T-helper 1 cell treated with Interleukin-12 subunit alpha and Interleukin-12 subunit beta and Interleukin-4 antibody, amounts not matched to agents 30 μg/mL and 1 μg/mL, for 36 hours (primary cell): ENCODE measurements at regions not wholly inside any gene's neighbourhood (a gene's known extent, or its start where the extent isn't known, plus 50 kb on each side); places are given as distances from the start of the nearest gene placed in this dataset.
"Not testable (repeated sequence)": the region's sequence is repeated elsewhere in the genome, so short reads cannot be mapped to it uniquely, and the experiment has no call there.

Source experiments
- H3K27ac Mint-ChIP-seq: one replicate; pipeline ENCODE4 v1.8.0; 2021; ENCODE audit warnings: mild to moderate bottlenecking, mixed read lengths
- H3K27me3 Mint-ChIP-seq: one replicate; pipeline ENCODE4 v1.8.0; 2021; ENCODE audit warnings: low read depth, mixed read lengths
- H3K36me3 Mint-ChIP-seq: one replicate; pipeline ENCODE4 v1.8.0; 2021; ENCODE audit warnings: low read depth, mixed read lengths
- H3K4me1 Mint-ChIP-seq: one replicate; pipeline ENCODE4 v1.8.0; 2021; ENCODE audit warnings: low read depth, mixed read lengths
- H3K4me3 Mint-ChIP-seq: one replicate; pipeline ENCODE4 v1.8.0; 2021; ENCODE audit warnings: mild to moderate bottlenecking, moderate library complexity, mixed read lengths
- H3K9me3 Mint-ChIP-seq: one replicate; pipeline ENCODE4 v1.8.0; 2021; ENCODE audit warnings: mixed read lengths

DNA sequence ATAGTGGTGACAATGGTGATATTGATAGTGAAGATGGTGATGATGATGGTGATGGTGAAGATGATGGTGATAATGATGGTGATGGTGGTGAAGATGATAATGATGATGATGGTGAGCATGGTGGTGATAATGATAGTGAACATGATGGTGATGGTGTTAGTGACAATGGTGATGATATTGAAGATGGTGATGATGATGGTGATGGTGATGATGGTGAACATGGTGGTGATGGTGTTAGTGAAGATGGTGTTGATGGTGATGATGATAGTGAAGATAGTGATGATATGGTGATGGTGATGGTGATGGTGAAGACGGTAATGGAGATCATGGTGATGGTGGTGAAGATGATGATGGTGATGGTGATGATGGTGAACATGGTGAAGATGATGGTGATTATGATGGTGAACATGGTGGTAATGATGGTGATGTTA lies 259.2 kb downstream of the MATN1 start:
- Mint-ChIP-seq H3K36me3 (no peaks in the 10 kb centered on the region), H3K4me3 (no peak overlapping the region), H3K27ac (no peak overlapping the region), H3K4me1 (no peaks in the 10 kb centered on the region), H3K27me3 (no peaks in the 10 kb centered on the region), H3K9me3 (no peaks in the 10 kb centered on the region)

DNA sequence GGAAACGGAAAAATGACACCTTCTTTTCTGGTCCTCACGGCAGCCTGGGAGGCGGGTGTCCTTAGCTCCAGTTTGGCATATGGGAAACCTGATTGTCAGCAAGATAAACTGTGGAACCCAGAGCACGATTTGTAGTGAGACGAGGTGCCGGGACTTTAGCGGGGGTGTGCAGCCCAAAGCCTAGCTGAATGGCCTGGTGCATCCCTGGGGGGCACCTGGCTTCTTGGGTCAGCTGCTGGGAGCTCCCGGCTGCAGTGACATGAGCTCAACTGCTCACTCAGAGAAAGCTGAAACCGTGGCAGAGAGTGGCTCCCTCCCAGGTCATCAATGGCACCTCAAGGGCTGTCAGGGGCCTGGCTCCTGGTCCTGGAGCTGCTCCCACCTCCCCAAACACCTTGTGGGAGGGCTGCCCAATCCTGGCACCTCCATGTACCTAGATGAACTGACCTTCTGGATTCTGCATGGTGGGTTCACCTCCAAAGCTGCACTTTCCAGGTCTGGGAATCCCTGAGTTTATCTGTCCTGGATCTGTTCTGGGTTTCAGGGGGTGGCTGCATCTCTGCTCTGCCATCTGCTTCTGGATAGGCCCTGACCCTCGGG lies 260.5 kb downstream of the MATN1 start:
- Mint-ChIP-seq H3K27me3 (no peaks in the 10 kb centered on the region), H3K4me1 (no peaks in the 10 kb centered on the region), H3K4me3 (no peak overlapping the region), H3K9me3 (no peaks in the 10 kb centered on the region), H3K36me3 (no peaks in the 10 kb centered on the region), H3K27ac (no peak overlapping the region)

DNA sequence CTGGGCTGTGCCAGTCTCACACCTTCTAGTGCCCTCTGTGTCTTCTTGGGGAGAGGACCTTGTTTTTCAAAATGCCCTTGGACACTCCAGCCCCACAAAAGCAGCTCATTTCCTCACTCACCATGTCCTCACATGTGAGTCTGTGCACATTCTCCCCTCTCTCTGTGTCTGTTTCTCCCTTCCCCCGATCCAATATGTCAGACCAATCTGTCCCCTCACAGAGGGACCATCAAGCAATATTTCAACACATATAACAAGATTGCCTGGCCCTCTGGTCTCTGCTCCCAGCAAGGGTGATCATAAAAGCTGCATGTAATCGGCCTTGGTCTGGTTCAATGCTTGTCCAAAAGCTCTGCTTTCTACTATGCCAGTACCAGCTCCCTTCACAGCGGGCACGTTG lies 261.2 kb downstream of the MATN1 start:
- no peaks in the 10 kb centered on the region for H3K4me1 Mint-ChIP-seq
- H3K27me3 Mint-ChIP-seq, result no peaks in the 10 kb centered on the region
- no peak overlapping the region for H3K4me3 Mint-ChIP-seq
- H3K27ac Mint-ChIP-seq, result no peak overlapping the region
- H3K36me3 Mint-ChIP-seq, result no peaks in the 10 kb centered on the region
- no peaks in the 10 kb centered on the region for H3K9me3 Mint-ChIP-seq

DNA sequence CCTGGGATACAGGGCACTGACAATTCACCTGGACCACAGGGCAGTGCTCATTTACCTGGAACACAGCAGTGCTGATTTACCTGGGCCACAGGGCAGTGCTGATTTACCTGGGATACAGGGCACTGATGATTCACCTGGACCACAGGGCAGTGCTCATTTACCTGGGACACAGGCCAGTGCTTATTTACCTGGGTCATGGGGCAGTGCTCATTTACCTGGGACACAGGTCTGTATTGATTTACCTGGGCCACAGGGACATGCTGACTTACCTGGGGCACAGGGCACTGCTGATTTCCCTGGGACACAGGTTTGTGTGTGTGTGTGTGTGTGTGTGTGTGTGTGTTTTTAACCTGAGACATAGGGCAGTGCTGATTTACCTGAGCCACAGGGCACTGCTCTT lies 261.7 kb downstream of the MATN1 start:
- H3K27me3 Mint-ChIP-seq, result no peaks in the 10 kb centered on the region
- no peak overlapping the region for H3K27ac Mint-ChIP-seq
- no peaks in the 10 kb centered on the region for H3K36me3 Mint-ChIP-seq
- no peaks in the 10 kb centered on the region for H3K9me3 Mint-ChIP-seq
- H3K4me3 Mint-ChIP-seq, result no peak overlapping the region
- no peaks in the 10 kb centered on the region for H3K4me1 Mint-ChIP-seq

DNA sequence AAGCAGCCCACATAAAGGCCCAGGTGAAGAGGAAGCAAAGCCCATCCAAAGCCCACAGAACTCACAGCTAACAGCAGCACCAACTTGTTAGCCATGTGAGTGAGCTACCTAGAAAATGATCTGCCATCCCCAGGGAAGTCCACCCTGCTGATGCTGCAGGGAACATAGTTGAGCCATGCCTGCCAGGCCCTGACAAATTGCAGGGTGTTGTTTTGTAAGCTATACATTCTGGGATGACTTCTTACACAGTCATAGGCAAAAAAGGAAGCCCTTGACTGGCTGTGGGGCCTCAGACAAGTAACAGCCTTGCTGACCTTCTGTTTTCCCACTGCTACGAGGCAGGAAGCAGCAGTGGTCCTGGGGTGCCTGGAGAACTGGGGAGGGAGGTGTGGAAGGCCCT lies 262.7 kb downstream of the MATN1 start:
- H3K9me3 Mint-ChIP-seq, result no peaks in the 10 kb centered on the region
- no peaks in the 10 kb centered on the region for H3K4me1 Mint-ChIP-seq
- H3K27ac Mint-ChIP-seq, result no peak overlapping the region
- H3K36me3 Mint-ChIP-seq, result no peaks in the 10 kb centered on the region
- no peak overlapping the region for H3K4me3 Mint-ChIP-seq
- H3K27me3 Mint-ChIP-seq, result no peaks in the 10 kb centered on the region

DNA sequence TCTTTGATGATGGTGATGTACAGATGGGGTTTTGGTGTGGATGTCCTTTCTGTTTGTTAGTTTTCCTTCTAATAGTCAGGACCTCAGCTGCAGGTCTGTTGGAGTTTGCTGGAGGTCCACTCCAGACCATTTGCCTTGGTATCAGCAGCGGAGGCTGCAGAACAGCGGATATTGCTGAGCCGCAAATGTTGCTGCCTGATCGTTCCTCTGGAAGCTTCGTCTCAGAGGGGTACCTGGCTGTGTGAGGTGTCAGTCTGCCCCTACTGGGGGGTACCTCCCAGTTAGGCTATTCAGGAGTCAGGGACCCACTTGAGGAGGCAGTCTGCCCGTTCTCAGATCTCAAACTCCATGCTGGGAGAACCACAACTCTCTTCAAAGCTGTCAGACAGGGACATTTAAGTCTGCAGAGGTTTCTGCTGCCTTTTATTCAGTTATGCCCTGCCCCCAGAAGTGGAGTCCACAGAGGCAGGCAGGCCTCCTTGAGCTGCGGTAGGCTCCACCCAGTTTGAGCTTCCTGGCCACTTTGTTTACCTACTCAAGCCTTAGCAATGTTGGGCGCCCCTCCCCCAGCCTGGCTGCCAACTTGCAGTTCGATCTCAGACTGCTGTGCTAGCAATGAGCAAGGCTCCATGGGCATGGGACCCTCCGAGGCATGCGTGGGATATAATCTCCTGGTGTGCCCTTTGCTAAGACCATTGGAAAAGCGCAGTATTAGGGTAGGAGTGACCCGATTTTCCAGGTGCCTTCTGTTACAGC lies 264.5 kb downstream of the MATN1 start:
- not testable (repeated sequence) for H3K4me1 Mint-ChIP-seq, H3K27me3 Mint-ChIP-seq, H3K27ac Mint-ChIP-seq, H3K9me3 Mint-ChIP-seq, H3K36me3 Mint-ChIP-seq, H3K4me3 Mint-ChIP-seq

DNA sequence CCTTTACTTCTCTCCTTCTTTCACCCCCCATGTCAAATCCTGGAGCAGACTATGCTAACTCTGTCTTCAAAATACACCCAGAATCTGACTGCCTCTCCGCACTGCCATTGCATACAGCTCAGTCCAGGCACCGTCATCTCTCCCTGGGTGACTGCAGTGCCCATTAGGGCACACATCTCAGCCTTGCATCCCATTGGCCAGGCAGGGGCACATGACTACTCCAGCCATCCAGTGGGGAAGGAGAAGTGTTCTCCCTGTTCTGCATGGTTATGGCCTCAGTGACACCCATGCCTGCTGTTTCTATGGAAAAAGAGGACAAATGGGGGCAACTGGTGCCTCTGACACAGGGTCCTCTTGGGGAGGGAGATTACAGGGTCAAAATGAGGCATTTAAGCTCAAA lies 270.5 kb downstream of the MATN1 start:
- no peaks in the 10 kb centered on the region for H3K36me3 Mint-ChIP-seq
- no peaks in the 10 kb centered on the region for H3K9me3 Mint-ChIP-seq
- no peak overlapping the region for H3K27ac Mint-ChIP-seq
- H3K4me3 Mint-ChIP-seq, result no peak overlapping the region
- H3K4me1 Mint-ChIP-seq, result no peaks in the 10 kb centered on the region
- H3K27me3 Mint-ChIP-seq, result no peaks in the 10 kb centered on the region

DNA sequence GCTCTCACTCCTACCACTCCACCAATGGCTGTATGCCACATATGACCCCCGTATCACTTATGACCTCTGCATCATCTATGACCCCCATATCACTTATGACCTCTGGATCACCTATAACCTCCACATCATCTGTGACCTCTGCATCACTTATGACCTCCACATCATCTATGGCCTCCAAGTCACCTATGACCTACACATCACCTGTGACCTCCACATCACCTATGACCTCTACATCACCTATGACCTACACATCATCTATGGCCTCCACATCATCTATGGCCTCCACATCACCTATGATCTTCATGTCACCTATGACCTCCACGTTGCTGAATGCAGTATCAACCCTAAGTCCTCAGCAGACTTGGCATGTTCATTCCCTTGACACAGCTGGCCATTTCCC lies 271.2 kb downstream of the MATN1 start:
- H3K4me1 Mint-ChIP-seq, result no peaks in the 10 kb centered on the region
- H3K9me3 Mint-ChIP-seq, result no peaks in the 10 kb centered on the region
- no peak overlapping the region for H3K27ac Mint-ChIP-seq
- H3K4me3 Mint-ChIP-seq, result no peak overlapping the region
- no peaks in the 10 kb centered on the region for H3K27me3 Mint-ChIP-seq
- no peaks in the 10 kb centered on the region for H3K36me3 Mint-ChIP-seq

DNA sequence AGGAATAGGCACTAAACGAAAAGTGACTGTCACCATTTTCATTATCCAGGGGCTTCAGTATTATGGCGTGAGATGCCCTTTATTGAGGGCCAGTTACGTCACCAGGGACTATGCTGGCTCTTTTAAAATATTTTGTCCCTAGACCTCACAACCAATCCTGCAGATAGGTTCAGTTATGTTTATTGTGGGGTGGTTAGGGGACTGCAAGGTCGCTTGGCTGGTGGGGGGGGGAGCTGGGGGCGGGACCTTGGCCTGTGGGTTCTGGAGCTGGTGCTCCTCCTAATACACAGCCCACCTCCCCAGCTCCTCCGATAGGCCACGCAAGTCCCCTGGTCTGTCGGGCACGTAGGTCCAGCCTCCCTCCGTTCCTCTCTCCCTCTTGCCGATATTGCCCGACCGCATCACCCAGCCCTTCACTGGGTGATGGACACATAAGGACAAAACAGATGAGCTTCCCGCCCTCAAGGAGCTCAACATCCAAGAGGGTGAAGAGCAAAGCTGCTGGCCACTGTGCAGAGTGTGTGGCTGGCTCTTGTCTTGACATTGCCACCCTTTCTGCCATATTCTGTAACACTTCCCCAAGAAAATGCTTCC lies 271.8 kb downstream of the MATN1 start:
- Mint-ChIP-seq H3K4me1 (no peaks in the 10 kb centered on the region), H3K4me3 (no peak overlapping the region), H3K27ac (no peak overlapping the region), H3K36me3 (no peaks in the 10 kb centered on the region), H3K9me3 (no peaks in the 10 kb centered on the region), H3K27me3 (no peaks in the 10 kb centered on the region)

DNA sequence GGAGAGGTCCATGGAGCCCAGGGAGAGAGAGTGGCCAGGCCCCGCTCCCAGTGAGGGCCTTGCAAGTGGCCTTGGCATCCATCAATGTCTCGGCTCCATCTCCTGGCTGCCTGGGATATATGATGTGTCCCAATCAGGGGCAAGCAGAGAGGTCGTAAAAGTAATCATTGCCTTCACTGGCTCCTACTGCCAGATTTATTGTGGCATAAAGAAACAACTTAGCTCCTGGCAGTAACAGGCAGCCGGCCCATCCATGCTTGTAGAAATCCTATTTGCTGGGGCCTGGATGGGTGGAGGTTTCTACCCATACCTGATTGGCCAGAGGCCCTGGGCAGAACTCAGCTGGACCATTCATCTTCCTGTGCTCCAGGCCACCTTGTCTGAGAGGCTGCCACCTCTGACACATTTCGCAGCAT lies 272.6 kb downstream of the MATN1 start:
- no peaks in the 10 kb centered on the region for H3K36me3 Mint-ChIP-seq
- no peak overlapping the region for H3K4me3 Mint-ChIP-seq
- no peaks in the 10 kb centered on the region for H3K9me3 Mint-ChIP-seq
- no peaks in the 10 kb centered on the region for H3K27me3 Mint-ChIP-seq
- no peak overlapping the region for H3K27ac Mint-ChIP-seq
- no peaks in the 10 kb centered on the region for H3K4me1 Mint-ChIP-seq

DNA sequence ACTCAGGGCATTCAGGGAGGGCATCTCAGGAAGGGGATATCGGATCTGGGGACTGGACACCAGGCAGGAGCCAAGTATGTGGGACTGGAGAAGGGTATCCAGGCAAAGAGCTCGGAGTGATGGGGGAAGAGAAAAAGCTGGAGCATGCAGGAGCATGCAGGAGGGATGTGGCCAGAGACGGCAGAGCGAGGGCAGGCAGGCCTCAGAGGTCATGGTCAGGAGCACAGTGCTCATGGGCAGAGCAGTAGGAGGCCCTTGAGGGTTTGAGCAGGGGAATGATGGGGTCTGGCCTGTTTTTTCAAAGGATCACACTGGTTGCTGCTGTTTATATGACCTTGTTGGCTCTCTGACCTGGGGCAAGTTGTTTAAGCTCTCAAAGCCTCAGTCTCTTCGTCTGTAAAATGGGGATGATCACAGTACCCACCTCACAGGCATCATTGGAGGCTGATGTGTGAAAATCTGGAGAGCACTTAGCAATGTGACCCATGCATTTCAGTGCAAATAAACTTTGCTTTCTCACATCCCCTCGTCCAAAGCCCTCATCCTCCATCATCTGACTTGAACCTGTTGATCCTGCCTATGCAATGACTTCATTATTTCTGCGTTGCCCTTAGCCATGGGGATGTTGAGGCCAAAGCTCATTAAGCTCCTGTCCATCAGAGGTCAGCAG lies 273.1 kb downstream of the MATN1 start:
- H3K9me3 Mint-ChIP-seq, result no peaks in the 10 kb centered on the region

DNA sequence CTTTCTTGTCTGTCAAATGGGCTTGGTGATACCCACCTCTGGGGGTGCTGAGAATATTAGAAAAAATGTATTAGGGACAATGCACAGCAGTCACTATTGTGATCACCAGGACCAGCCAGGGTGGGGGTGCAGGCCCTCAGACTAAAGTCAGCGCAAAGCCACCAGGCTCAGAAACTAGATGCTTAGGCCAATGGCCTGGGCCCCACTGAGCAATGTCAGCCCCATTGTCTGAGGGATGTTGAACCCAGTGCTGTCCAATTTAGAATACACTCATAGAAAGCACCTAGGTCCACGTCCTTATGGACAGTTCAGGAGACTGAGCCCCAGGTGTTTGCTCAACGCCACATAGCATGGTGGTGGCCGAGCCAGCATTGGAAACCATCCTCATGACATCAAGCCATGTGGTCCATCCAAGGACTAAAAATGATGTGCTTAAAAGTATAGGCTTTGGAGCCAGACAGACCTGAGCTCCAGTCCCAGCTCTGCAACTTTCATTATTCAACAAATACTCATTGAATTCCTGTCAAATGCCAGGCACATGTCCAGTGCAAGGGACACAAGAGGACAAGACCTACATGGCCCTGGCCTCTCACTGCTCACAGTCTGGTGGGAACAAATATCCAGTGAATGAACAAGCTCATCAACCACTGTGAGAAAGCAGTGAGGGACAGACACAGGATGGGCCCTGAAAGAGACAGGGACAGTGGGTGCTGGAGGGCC lies 273.8 kb downstream of the MATN1 start:
- Mint-ChIP-seq H3K27ac (no peak overlapping the region), H3K9me3 (no peaks in the 10 kb centered on the region), H3K36me3 (no peaks in the 10 kb centered on the region), H3K27me3 (no peaks in the 10 kb centered on the region), H3K4me3 (no peak overlapping the region), H3K4me1 (no peaks in the 10 kb centered on the region)

More for the DNA sequence above, 273.1 kb downstream of the MATN1 start:
- H3K36me3 Mint-ChIP-seq, result no peaks in the 10 kb centered on the region
- no peak overlapping the region for H3K27ac Mint-ChIP-seq
- no peaks in the 10 kb centered on the region for H3K4me1 Mint-ChIP-seq
- H3K27me3 Mint-ChIP-seq, result no peaks in the 10 kb centered on the region
- H3K4me3 Mint-ChIP-seq, result no peak overlapping the region

DNA sequence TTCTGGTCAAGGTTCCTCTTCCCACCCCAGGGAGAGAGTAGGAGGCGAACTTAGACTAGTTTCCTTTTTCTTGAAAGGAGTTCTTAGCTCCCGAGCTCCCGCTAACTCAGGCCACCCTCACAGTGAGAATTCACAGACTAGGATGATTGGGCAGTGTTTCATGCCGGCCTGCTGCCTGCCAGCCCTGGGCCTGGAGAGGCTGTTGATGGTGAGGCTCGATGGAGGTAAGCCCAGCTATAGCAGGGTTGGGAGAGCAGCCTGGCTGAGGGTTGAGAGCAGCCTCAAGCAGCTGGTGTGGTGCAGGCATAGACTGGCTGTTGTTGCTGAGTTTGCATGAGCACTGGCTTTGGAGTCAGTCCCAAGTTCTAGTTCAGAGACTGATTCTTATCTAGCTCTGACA lies 274.4 kb downstream of the MATN1 start:
- no peaks in the 10 kb centered on the region for H3K36me3 Mint-ChIP-seq
- H3K9me3 Mint-ChIP-seq, result no peaks in the 10 kb centered on the region
- no peaks in the 10 kb centered on the region for H3K4me1 Mint-ChIP-seq
- H3K27me3 Mint-ChIP-seq, result no peaks in the 10 kb centered on the region
- no peak overlapping the region for H3K27ac Mint-ChIP-seq
- no peak overlapping the region for H3K4me3 Mint-ChIP-seq

DNA sequence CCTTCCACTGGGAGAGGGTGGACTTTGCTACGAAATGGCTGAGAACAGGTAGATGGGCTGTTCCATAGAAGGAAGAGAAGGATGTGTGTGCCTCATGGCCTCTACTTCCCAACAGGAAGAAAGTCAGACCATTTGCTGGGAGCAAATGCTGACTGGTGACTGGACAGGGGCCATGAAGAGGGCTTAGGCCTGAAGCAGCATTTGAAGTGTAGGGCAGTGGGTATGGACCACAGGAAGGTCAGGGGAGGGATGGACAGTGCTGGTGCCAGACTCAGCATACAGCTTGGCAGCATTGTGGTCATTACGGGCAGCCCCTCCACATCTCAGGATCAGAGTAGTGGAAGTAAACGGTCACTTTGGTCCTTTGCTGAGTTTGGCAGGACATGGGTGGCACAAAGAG lies 275.7 kb downstream of the MATN1 start:
- no peak overlapping the region for H3K4me3 Mint-ChIP-seq
- H3K9me3 Mint-ChIP-seq, result no peaks in the 10 kb centered on the region
- H3K4me1 Mint-ChIP-seq, result no peaks in the 10 kb centered on the region
- no peaks in the 10 kb centered on the region for H3K36me3 Mint-ChIP-seq
- H3K27me3 Mint-ChIP-seq, result no peaks in the 10 kb centered on the region
- H3K27ac Mint-ChIP-seq, result no peak overlapping the region
